8988T (cell line): ENCODE measurements at regions not wholly inside any gene's neighbourhood (a gene's known extent, or its start where the extent isn't known, plus 50 kb on each side); places are given as distances from the start of the nearest gene placed in this dataset.

Source experiments
- DNase-seq: peaks from one replicate; pipeline ENCODE4 v3.0.0; 2011

DNA sequence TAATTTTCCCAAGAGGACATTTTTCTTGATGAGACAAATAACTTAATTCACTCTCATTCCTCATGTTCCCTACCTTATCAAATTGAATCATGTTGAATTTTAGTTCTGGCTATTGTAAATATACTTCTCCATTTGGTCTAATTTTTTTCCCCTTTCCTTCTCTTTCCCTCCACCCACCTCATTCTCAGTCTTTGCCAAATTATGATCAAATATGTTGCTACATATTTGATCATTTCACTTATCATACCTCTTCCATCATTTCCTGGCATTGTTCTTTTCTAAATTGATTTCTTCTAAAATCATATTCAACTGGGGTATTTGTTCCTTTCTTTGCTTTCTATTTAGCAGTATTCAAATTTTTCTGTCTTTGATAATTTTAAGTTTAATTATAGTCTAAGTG, 52.3 kb downstream of the HDGFL1 start:
- no peak for DNase-seq

DNA sequence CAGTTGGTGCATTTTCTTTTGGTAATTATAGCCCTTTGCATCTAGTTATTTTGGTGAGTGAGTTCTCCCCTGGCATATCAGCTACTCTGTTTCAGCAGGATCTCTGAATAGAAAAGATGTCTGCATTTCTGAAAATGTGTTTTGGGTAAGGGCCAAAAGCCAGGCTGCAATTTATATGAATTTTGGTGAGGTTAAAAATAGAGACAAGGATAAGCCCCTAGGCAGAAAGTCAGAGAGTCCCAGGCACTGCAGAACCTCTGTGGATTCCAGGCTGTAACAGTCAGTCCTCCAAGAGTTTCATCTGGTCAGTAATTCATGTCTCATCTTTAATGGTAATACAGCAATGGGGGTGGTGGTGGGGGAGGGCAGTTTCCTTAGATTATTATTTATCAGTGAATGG, 53.0 kb downstream of the HDGFL1 start:
- no peak for DNase-seq

DNA sequence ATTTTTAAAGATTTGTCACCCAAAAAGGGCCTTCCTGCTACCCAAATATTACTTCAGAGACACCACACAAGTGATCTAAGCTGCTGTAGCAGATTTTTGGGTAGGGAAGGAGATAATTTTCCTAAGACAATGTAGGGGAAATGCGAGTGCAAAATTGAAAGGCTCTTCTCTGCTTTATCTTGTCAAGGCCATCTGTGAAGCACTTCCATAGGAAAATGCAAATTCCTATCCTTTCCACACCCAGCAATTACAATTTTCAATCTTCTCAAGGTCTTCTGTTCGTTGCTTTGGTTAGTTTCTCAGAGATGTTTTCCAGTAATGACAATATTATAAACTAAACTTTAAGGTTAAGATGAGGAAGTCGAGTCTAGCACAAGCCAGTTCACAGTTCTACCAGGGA, 53.4 kb downstream of the HDGFL1 start:
- DNase-seq, result no peak

DNA sequence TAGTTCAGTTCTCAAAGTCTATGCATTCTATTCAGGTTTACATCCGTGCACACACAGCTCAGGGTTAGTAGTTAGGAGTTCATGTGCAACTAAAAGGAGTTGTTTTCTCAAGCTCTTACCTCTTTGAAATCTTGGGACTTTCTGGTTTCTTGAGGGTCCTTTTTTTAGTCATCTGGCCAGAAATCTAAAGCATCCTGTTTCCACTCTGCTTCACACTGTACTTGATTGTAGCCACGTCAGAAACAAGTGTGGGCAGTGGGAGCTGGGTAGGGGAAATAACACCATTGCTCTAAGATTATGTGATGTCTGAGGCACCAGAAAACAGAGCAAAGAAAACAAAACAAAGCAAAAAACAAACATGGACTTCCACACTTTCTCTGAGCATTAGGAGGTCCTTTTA, 58.3 kb downstream of the HDGFL1 start:
- no peak for DNase-seq

DNA sequence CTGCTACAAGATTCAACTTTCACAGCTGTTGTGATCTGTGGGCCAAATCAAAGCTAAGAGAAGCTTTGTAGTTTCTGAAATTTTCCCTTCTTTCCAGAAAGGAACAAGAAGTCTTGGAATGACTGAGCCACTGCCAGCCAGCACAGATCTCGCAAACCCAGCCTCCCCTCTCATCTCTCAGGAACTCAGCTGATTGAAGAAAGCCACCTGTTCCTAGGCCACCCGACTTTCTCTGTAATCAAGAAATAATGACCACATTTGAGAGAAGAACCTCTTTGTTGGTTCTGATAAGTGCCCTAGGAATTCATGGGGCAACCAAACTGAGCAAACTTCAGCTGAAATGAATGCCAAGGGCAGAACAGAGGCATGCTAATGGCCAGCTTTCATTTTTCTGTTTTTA, 61.7 kb downstream of the HDGFL1 start:
- no peak for DNase-seq

DNA sequence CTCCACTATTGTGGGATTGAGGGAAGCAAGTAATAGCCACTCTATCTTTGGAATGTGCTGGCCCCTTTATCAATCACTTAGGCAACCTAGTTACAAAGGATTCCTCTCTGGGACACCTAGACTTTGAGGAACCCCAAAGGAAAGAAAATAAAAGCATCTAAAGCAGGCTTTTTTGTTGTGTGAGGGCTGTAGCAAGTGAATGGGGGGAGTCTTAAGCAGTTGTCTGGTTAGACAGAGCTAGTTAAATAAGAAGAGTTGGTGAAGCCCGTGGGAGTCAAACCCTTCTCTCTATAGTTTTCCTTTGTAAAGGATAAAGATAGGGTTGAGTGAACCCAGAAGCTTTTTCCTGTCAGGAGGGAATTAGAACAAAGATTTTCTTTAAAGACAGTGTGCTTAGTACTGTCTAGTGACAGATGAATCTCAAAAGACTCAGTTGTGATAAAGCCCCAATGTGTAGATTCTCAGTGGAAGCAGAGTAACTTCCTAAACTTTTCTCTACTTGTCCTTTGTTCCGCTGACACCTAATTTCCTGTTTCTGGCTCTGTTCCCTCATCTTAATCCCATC, 63.3 kb downstream of the HDGFL1 start:
- DNase-seq, result no peak

DNA sequence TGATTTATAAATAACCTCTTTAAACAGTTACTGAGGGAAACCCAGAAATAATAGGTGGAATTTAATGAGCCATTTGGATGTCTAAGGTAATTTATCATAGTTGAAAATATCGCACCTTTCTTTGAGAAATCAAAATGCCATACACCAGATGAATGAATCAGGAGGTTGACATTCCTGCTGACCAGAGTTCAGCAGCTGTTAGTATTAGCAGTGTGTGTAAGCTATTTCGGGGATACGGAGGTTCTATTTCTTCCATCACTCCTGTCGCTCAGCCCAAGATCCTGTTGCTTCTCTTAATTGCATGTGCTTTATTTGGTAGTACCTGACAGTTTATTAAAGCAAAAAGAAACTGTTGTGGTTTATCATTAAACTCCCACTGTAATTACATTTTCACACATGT, 67.1 kb downstream of the HDGFL1 start:
- DNase-seq, result no peak

DNA sequence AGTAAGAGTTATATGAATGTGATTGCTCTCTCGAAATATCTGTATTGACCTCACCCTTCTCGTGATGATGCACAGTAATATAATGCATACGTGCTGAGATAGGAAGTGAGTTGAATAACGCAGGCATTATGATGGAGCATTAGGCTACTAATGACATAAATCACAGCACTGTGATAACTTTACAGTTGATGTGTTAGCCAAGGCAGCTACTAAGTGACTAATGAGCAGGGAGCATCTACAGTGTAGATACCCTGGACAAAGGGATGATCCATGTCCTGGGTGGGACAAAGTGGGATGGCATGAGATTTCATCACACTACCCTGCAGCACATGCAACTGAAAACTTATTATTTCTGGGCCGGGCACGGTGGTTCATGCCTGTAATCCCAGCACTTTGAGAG, 68.4 kb downstream of the HDGFL1 start:
- DNase-seq, result no peak

DNA sequence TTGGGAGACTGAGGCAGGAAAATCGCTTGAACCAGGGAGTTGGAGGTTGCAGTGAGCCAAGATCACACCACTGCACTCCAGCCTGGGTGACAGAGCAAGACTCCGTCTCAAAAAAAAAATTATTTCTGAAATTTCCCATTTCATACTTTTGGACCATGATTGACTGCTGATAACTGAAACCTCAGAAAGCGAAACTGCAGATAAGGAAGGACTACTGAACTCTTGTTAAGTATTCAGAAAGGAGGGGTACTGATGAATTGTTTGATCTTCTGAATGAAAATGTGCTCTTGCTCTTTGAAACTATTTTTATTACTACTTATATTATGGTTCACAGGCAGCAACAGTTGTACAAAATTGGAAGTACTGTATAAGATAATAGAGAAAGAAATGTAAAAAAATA, 69.0 kb downstream of the HDGFL1 start:
- DNase-seq, result no peak

DNA sequence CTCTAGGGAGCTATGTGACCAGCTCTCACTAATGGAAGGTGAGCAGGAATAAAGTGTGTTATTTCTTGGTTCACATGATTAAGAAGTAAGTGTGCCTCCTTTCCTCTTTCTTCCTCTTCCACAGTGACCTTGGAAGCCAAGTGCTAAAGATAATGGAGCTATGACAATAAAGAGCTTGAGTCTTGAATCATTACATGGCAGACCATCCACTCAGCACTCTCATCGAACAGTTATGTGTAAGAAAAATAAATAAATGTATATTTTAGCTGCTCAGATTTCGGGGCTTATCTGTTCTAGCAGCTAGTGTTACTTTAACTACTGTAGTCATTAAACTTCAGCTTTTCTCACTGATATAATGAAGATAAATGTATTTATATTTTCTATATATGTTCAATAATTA, 72.9 kb downstream of the HDGFL1 start:
- DNase-seq, result no peak

DNA sequence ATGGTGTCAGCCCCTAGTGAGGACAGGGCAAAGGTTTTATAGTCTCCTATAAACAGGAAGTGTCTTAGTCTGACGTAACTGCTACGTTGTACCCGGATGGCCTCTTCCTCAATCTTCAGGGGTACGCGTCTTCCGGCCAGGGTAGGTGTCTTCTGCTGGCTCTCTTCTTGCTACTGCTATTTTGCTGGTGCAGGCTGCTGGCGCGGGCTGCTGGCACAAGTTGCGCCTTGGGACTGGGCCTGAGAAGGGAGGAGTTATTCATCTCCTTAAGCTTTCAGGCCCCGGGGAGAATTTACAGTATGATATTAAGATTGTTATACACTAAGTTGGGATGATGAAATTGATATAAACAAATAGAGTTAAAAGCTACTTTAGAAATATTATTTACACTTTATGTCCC, 74.4 kb downstream of the HDGFL1 start:
- DNase-seq, result no peak

DNA sequence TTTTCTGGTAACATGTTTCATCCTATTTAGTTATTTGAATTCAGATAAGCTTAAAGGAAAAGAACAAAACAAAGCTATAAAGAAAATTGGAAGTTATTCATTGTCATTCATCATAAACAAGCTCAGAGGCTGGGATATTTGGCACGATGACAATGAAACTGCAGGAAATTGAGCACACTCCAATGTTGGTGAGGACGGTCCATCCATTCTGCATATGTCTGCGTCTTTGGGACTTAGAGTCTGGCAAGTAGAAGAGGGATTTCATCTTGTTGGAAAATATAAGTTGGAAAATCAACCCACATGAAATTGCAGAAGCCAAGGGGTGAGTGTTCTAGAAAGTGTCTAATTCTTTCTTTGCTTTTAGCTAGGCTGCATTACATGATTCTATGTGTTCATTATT, 78.4 kb downstream of the HDGFL1 start:
- DNase-seq, result no peak

DNA sequence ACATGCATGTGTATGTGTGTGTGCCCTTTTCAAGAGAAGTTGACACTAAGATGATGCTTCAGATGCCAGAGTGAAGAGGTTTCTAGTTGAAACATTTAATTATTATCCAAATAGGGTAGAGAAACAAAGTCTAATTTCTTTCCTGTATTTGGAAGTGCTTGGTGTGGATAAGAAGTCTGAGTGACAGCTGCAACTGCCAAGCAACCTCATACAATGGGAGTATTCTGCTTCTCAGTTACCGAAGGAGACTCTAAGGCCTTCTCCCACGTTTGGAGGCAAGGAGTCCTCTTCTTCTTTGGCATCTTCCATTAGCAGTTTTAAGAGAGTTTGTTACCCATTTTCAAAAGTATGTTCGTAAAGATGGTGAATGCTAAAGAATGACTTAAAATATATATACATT, 82.4 kb downstream of the HDGFL1 start:
- DNase-seq, result no peak

DNA sequence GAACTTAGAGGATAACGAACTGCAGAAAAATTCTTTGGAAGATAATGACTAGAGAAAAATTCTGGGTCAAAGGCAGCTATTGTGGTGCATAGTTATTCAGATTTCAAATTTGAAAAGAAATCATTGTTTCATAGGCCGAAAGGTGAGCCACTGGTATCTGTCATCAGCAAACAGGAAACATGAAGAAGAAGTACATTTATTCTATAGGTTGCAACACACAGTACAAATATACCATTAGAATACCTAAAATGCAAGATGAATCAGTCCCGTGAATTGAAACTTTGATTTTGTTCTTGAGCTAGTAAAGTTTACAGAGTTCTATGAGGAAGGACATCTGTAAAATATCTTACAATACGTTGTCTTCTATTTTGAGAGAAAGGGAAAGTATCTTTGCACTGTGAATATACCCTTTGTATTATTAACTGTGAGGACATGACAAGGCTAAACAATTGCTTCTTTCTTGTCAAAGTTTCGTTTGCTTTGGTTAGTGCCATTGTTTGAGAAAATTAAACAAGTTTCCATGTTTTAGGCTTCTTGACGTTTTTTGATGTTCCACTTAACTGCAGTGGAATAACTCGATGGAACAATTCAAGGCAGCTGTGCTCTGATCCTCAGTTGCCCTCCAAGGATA, 84.7 kb downstream of the HDGFL1 start:
- no peak for DNase-seq

DNA sequence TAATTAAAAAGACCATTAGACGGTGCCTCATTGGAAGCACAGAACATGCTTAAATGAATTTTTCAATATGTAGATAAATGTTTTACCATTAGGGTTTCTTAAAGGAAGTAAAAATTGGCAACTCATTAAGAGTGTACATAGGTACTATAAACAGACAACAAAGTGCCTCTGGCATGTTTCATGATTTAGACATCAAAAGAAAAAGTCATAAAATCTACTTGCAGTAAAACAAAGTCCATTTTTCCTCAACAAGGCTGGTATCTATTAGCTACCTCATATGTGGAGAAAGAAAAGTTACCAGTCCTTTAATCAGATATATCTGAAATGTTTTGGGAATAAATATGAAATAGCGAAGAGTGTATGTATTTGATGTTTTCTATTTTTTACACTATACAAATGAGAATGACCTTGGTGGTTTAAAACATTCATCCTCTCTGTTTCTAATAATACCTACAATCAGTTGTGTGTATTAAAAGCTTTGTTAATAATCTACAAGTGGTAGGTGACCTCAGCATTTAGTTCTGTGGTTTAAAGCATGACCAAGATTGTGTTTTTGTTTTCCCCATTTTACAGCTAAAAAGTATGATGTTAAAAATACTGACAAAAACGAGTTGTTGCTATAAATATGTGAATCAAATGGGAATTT, 87.5 kb downstream of the HDGFL1 start:
- DNase-seq, result no peak

DNA sequence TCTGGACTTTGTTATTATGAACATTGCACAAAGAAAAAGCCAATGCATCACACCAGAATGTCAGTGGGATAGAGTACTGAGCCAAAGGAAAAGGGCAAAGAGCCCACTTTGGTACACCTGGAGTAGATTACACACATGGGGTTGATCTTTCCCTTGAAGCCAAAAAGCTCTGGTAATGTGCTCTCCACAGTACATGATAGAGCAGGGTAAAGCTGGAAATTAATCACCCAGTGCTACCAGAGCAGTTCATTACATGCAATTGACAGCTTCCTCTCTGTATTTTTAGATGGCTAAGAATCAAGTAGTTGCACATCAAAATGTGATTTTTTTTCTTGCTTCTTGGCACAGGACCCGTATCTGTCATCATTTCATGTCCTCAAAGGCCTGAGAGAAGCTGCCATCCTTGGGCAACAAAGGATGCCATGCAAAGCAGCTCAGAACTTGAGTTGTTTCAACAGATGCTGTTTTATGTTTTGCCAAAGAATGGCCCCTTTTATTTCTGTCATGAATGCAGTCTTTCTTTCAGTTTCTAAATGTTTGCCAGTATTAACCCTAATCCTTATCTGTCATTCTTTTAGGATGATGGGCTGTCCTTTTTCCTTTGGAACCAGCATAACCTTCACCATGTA, 88.1 kb downstream of the HDGFL1 start:
- no peak for DNase-seq

DNA sequence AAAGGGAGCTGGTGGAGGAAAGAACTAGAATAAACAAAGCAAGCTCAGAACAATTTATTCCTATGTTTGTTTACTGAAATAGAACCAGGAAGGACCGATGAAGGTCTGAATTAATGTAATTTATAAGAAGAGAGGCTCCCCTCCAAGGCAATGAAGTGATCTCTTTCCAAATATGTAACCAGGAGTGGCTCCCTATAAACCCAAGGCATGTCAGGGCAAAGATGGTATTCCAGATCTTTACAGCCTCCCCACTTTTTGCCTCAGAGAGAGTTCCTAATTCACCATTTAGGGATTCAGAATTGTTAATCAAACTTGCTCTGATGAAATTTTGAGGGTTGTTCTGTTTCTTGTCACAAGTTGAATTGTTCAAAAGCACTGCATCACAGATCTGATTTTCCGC, 88.8 kb downstream of the HDGFL1 start:
- no peak for DNase-seq

DNA sequence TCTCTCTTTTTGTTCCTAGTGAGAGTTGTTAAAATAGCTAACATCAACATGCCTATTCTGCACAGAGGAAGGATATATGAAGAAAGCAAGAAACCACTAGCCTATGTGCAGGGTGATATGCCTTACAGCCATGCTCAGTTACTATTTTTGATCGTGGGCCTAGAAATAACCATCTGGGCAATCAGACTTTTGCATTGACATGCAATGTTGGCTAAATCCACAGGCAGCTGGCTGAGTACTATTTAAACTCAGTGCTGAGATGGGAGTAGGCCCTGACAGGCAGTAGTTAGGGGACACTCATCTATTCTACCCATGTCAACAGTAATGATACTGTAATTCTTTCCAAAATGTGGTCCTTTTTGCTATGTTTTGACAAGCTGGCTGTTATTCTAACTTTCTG, 89.6 kb downstream of the HDGFL1 start:
- no peak for DNase-seq

DNA sequence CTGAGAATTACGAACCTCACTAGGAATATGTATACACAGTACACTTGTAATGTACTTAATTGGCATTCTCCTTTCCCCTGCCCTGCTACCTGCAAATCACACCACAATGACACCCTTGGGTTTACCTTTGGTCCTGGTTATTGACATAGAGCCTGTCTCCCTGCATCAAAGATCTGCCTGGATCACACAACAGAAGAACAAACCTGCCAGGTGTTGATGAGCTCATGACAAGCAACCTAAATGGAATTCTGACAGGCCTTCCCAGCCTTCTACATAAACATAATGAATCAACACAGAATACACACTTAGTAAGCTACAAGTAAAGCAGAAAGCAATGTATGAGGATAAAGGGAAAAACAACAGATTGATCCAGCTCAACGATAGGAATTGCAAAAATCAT, 95.6 kb downstream of the HDGFL1 start:
- no peak for DNase-seq

DNA sequence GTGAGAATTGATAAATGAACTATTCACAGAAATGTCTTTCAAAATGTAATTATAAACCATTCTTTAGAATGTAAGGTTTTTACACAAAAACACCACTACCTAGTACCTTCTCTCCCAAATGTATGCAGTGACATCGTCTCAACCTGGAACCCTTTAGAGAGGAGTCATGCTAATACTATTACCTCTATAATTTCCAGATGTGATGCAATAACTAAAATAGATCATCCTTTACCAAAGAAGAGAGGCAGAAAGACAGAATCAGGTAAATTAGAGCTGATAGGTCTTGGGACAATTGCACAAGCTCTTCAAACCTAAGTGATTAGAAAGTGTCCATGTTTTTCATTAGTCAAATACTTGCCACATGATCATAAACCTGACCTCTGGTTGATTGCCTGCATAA, 96.7 kb downstream of the HDGFL1 start:
- no peak for DNase-seq

DNA sequence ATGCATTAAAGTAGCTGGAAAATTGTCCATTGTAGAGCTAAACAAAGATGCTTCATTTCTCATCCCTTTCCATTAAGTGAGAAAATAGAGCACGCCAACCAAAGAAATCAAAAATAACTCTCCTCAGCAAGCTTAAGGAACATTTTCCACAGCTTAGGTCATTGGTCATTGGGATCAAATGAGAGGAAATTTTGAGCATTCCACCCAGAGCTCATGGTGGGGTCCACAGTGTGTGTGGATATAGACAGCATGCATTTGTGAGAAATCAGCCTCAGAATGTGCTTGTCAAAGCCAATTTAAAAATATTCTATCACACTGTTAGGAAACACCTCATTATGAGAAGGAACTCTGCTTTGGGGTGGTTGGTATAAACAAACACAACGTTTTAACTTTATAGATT, 97.2 kb downstream of the HDGFL1 start:
- no peak for DNase-seq

DNA sequence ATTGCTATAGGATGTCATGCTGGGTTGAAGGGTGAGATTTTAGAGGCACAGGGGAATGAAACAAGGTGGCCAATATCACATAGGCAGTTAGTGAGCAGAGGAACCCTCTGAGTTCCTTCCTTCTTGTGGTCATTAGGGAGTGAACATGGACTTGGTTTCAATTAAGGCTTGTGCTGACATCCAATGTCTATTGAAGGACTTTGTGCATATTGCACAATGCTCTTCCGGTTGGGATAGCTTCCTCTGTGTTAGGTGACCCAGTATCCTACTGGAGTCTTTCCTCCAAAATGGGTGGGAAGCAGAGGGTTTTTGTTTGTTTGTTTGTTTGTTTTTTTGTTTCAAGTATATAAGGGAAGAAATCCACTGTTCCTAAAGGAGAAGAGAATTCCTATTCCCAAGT, 98.5 kb downstream of the HDGFL1 start:
- DNase-seq, result no peak

DNA sequence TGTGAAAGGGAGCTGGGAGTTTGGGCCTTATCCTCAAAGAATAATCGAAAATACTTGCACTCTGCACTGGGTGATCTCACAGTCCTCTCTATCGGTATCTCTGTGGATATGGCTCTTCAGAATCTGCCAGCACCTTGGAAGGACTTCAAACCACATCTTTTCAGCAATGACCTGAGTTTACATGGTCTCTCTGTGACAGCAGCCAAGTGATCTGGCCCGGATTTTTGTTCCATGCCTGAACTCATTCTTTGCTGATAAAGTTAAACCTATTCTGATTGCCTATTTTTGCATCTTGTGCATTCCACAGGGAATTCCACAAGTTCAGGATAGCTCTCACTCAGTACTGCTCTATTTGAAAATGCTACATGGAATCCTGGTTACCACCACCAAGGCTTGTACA, 98.9 kb downstream of the HDGFL1 start:
- DNase-seq, result no peak

DNA sequence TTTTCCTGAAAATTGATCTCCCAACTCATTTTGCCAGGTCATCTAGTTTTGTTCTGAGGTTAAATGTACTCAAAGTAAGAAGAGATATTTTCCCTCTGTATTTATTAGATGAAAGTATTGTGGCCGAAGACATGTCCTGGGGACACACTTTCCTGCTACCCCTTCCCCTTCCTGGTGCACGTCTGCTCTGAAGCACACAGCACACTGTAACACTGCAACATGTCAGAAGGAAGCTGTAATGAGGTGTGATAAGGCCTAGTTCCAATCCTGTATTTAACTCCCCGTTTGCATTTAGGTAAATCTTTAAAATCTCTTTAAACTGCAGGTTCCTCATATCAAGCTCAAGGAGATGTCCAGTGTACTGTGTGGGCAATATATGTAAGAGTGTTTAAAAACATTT, 99.4 kb downstream of the HDGFL1 start:
- DNase-seq, result no peak

DNA sequence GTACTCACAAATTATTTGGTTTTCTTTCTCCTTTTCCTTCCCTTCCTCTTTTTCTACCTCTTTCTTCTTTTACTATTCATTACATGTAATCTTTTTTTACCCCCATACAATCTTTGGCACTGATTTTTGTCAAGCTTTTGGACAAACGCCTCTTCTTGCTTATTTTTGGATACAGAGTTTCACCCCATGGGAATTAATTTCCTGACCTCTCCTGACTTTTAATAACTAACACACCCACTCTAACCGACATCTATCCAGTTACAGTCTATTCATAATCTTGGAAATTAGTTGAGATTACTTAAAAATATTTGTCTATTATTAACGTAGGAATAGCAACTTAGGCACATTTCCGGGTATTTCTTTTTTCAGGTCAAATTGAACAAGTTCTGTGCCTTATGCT, 101.2 kb downstream of the HDGFL1 start:
- no peak for DNase-seq
